K562 (cell line): ENCODE measurements at regions not wholly inside any gene's neighbourhood (a gene's known extent, or its start where the extent isn't known, plus 50 kb on each side); places are given as distances from the start of the nearest gene placed in this dataset.

Experiments used
- ATAC-seq: fragments of 200-7000 bp; cut with Tn5 transposase; 3 replicates; pipeline ENCODE4 v1.9.1; 2020; ENCODE audit warnings: moderate library complexity
- BruUV-seq: library from RNA; stranded (reverse); fragments of 400-500 nt; replicated peaks from 2 replicates; lab custom pipeline; 2021; lab: Mats Ljungman, UMichigan
- CTCF ChIA-PET: fragments of 300-600 bp; formaldehyde crosslinking; extraction: SDS; loops from one replicate; lab custom pipeline; 2021; ENCODE audit warnings: low intra/inter-chr PET ratio; lab: Yijun Ruan, JAX
- POLR2A ChIA-PET: fragments of 300-600, 350-650 bp; sonication (Branson Sonifier 250); formaldehyde crosslinking; extraction: SDS; loops from one replicate; lab custom pipeline; 2021; ENCODE audit warnings: antibody characterized with exemption, inconsistent platforms; lab: Yijun Ruan, JAX
- DNase-seq, 4 experiments: peaks; one replicate each; pipeline versions ENCODE4 v3.0.0 to v3.0.0-alpha.2; 2011 to 2018; ENCODE audit warnings: low spot score in 3 of 4, mixed read lengths in 3 of 4; ENCODE audit errors: extremely low read depth in 1 of 4
- FAIRE-seq: peaks from 2 replicates; lab custom pipeline; 2011; peaks lifted over from hg19 to GRCh38; lab: Jason Lieb, UNC
- H2AFZ ChIP-seq: 2 replicates; pipeline ENCODE4 v1.6.0; 2011; ENCODE audit warnings: low read depth, low read length, control low read depth, inconsistent platforms
- H3K27ac ChIP-seq: fragments of 200-600 bp; 3 replicates; pipeline ENCODE4 v1.8.0; 2011; ENCODE audit warnings: low read depth, mild to moderate bottlenecking, control low read depth, inconsistent platforms, low read length, moderate library complexity, mixed read lengths; ENCODE audit errors: extremely low read depth
- H3K27me3 ChIP-seq, 2 experiments: fragments of 300-600 bp in 1 of 2; 2 replicates in 1 of 2; 3 replicates in 1 of 2; pipeline versions ENCODE4 v1.6.0 to v1.8.0; 2011; ENCODE audit warnings: inconsistent platforms in 2 of 2, low read length in 2 of 2, mild to moderate bottlenecking in 1 of 2, mixed read lengths in 1 of 2, moderate library complexity in 1 of 2; ENCODE audit not compliant: control insufficient read depth in 2 of 2, insufficient read depth in 2 of 2
- H3K36me3 ChIP-seq: fragments of 300-600 bp; 3 replicates; pipeline ENCODE4 v1.8.0; 2011; ENCODE audit warnings: mild to moderate bottlenecking, low read length, inconsistent platforms; ENCODE audit not compliant: control insufficient read depth, insufficient read depth
- H3K4me1 ChIP-seq, 2 experiments: fragments of 200-600 bp in 1 of 2; replicated peaks in 1 of 2; 2 replicates in 1 of 2; 3 replicates in 1 of 2; pipeline versions ENCODE4 v1.5.1 to v1.8.0; 2011; ENCODE audit warnings: inconsistent platforms in 2 of 2, low read length in 2 of 2, mild to moderate bottlenecking in 1 of 2, mixed read lengths in 1 of 2, moderate library complexity in 1 of 2; ENCODE audit not compliant: control insufficient read depth in 2 of 2, insufficient read depth in 2 of 2
- H3K4me2 ChIP-seq: 2 replicates; pipeline ENCODE4 v1.6.1; 2011; ENCODE audit warnings: low read length, control low read depth, inconsistent platforms, mixed read lengths; ENCODE audit not compliant: insufficient read depth
- H3K4me3 ChIP-seq: fragments of 200-600 bp; sonication (generic), shearing (Covaris generic); 2 replicates; pipeline ENCODE4 v1.5.1; 2016; ENCODE audit warnings: control low read depth, inconsistent platforms
- H3K79me2 ChIP-seq: fragments of 200-600 bp; 3 replicates; pipeline ENCODE4 v1.8.0; 2011; ENCODE audit warnings: low read length, inconsistent platforms; ENCODE audit not compliant: control insufficient read depth, insufficient read depth
- H3K9ac ChIP-seq, 2 experiments: 2 replicates each; pipeline versions ENCODE4 v1.6.0 to v1.6.1; 2011; ENCODE audit warnings: low read depth in 2 of 2, low read length in 2 of 2, control low read depth in 1 of 2, inconsistent platforms in 1 of 2, mild to moderate bottlenecking in 1 of 2, mixed read lengths in 1 of 2; ENCODE audit not compliant: insufficient read depth in 1 of 2
- H3K9me1 ChIP-seq: one replicate; pipeline ENCODE4 v1.6.0; 2011; ENCODE audit warnings: inconsistent platforms, mild to moderate bottlenecking, low read length, moderate library complexity; ENCODE audit not compliant: control insufficient read depth, insufficient read depth
- H3K9me3 ChIP-seq: replicated peaks from 2 replicates; pipeline ENCODE4 v1.5.1; 2011; ENCODE audit warnings: low read depth, low read length, inconsistent platforms; ENCODE audit not compliant: control insufficient read depth, insufficient read depth
- H4K20me1 ChIP-seq: replicated peaks from 2 replicates; pipeline ENCODE4 v1.6.1; 2011; ENCODE audit warnings: low read length, inconsistent platforms, mixed read lengths; ENCODE audit not compliant: control insufficient read depth, insufficient read depth
- C11orf30 ChIP-seq: fragments of 450-650 bp; IDR thresholded peaks from 2 replicates; pipeline ENCODE4 v1.6.1; 2016; ENCODE audit warnings: low read depth, mild to moderate bottlenecking
- NBN ChIP-seq: fragments of 450-650 bp; IDR thresholded peaks from 2 replicates; pipeline ENCODE4 v1.6.1; 2016; ENCODE audit warnings: low read depth, mild to moderate bottlenecking
- ZFPM2 ChIP-seq: fragments of 250-450 bp; sonication (Bioruptor Pico); IDR thresholded peaks from 2 replicates; pipeline ENCODE4 v1.5.1; 2022; ENCODE audit warnings: mild to moderate bottlenecking
- ZKSCAN8 ChIP-seq: fragments of 200-800 bp; sonication (Bioruptor generic); IDR thresholded peaks from 2 replicates; pipeline ENCODE4 v1.6.1; 2016; ENCODE audit warnings: missing genetic modification characterization, missing compliant biosample characterization
- ZNF395 ChIP-seq: fragments of 200-800 bp; sonication (Bioruptor generic); IDR thresholded peaks from 2 replicates; pipeline ENCODE4 v1.6.1; 2017; ENCODE audit warnings: missing genetic modification characterization, missing compliant biosample characterization
- ZNF41 ChIP-seq: fragments of 250-450 bp; sonication (Bioruptor Pico); conservative IDR thresholded peaks from 2 replicates; pipeline ENCODE4 v1.4.0; 2020; ENCODE audit warnings: mild to moderate bottlenecking
- in situ Hi-C: fragments of 300-500 bp; cut with MboI; formaldehyde crosslinking; loops from 4 replicates; pipeline ENCODE4 v1.15.0; 2018; ENCODE audit warnings: inconsistent platforms, mixed read lengths
- intact Hi-C: fragments of 100-400 bp; cut with micrococcal nuclease; formaldehyde crosslinking; loops from 2 replicates; pipeline ENCODE4 v1.14.2; 2022
- TF ChIP-seq, protein P1 (sequence below): fragments of 450-650 bp; IDR thresholded peaks from 2 replicates; pipeline ENCODE4 v1.6.1; 2017; ENCODE audit warnings: antibody characterized with exemption
- TF ChIP-seq, protein P2 (sequence below): IDR thresholded peaks from 2 replicates; pipeline ENCODE4 v1.6.1; 2016; ENCODE audit warnings: missing genetic modification characterization, missing compliant biosample characterization
- TF ChIP-seq, protein P3 (sequence below): sonication (generic); formaldehyde crosslinking; IDR thresholded peaks from 2 replicates; pipeline ENCODE4 v1.8.0; 2022; ENCODE audit warnings: missing genetic modification reagents, mild to moderate bottlenecking, borderline replicate concordance

- DNase-seq (no peak), ATAC-seq (no peak), FAIRE-seq (no peak)
- POLR2A ChIA-PET = no interaction called here
- TF ChIP-seq ZFPM2 (CRISPR knock-in tag) = no peak
- TF ChIP-seq C11orf30 = no peak
- CTCF ChIA-PET = no interaction called here
- Histone ChIP-seq H3K79me2 (no peaks in the 10 kb centered on the region), H3K9me3 (no peaks in the 10 kb centered on the region), H3K36me3 (no peaks in the 10 kb centered on the region), H3K27me3 (no peaks in the 10 kb centered on the region), H4K20me1 (no peaks in the 10 kb centered on the region), H3K4me3 (no peak overlapping the region), H3K4me1 (no peaks in the 10 kb centered on the region), H3K9ac (no peak overlapping the region), H3K9me1 (no peaks in the 10 kb centered on the region), H3K4me2 (no peak overlapping the region), H3K27ac (no peak overlapping the region), H2AFZ (no peak overlapping the region)
- intact Hi-C loops (no loop called here), in situ Hi-C loops (no loop called here)
- BruUV-seq = no TSS peak
Measured at GRCh38 chr1:162974810-162975209, 94.4 kb upstream of the RGS4 start.

- H3K27me3 ChIP-seq = no peaks in the 10 kb centered on the region
- TF ChIP-seq, protein P1, sequence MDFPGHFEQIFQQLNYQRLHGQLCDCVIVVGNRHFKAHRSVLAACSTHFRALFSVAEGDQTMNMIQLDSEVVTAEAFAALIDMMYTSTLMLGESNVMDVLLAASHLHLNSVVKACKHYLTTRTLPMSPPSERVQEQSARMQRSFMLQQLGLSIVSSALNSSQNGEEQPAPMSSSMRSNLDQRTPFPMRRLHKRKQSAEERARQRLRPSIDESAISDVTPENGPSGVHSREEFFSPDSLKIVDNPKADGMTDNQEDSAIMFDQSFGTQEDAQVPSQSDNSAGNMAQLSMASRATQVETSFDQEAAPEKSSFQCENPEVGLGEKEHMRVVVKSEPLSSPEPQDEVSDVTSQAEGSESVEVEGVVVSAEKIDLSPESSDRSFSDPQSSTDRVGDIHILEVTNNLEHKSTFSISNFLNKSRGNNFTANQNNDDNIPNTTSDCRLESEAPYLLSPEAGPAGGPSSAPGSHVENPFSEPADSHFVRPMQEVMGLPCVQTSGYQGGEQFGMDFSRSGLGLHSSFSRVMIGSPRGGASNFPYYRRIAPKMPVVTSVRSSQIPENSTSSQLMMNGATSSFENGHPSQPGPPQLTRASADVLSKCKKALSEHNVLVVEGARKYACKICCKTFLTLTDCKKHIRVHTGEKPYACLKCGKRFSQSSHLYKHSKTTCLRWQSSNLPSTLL = no peak
- TF ChIP-seq ZNF41 (CRISPR knock-in tag) = no peak
- TF ChIP-seq, protein P2, sequence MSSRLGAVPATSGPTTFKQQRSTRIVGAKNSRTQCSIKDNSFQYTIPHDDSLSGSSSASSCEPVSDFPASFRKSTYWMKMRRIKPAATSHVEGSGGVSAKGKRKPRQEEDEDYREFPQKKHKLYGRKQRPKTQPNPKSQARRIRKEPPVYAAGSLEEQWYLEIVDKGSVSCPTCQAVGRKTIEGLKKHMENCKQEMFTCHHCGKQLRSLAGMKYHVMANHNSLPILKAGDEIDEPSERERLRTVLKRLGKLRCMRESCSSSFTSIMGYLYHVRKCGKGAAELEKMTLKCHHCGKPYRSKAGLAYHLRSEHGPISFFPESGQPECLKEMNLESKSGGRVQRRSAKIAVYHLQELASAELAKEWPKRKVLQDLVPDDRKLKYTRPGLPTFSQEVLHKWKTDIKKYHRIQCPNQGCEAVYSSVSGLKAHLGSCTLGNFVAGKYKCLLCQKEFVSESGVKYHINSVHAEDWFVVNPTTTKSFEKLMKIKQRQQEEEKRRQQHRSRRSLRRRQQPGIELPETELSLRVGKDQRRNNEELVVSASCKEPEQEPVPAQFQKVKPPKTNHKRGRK (tag) = no peak
- TF ChIP-seq ZNF395 (CRISPR knock-in tag) = no peak
- TF ChIP-seq ZKSCAN8 (CRISPR knock-in tag) = no peak
- TF ChIP-seq, protein P3, sequence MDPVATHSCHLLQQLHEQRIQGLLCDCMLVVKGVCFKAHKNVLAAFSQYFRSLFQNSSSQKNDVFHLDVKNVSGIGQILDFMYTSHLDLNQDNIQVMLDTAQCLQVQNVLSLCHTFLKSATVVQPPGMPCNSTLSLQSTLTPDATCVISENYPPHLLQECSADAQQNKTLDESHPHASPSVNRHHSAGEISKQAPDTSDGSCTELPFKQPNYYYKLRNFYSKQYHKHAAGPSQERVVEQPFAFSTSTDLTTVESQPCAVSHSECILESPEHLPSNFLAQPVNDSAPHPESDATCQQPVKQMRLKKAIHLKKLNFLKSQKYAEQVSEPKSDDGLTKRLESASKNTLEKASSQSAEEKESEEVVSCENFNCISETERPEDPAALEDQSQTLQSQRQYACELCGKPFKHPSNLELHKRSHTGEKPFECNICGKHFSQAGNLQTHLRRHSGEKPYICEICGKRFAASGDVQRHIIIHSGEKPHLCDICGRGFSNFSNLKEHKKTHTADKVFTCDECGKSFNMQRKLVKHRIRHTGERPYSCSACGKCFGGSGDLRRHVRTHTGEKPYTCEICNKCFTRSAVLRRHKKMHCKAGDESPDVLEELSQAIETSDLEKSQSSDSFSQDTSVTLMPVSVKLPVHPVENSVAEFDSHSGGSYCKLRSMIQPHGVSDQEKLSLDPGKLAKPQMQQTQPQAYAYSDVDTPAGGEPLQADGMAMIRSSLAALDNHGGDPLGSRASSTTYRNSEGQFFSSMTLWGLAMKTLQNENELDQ (CRISPR knock-in tag) = no peak
- no peak for TF ChIP-seq NBN
- CTCF ChIA-PET = no interaction called here
Measured at GRCh38 chr1:162973381-162973795, 95.8 kb upstream of the RGS4 start.

More at GRCh38 chr1:162973381-162973795, 95.8 kb upstream of the RGS4 start:
- H3K4me3 ChIP-seq = no peak overlapping the region
- H3K4me1 ChIP-seq = no peaks in the 10 kb centered on the region
- H3K9ac ChIP-seq = no peak overlapping the region
- H3K36me3 ChIP-seq = no peaks in the 10 kb centered on the region
- H3K9me3 ChIP-seq = no peaks in the 10 kb centered on the region
- in situ Hi-C loops = no loop called here
- H3K27ac ChIP-seq = no peak overlapping the region
- H4K20me1 ChIP-seq = no peaks in the 10 kb centered on the region
- FAIRE-seq = no peak
- no peaks in the 10 kb centered on the region for H3K9me1 ChIP-seq
- ATAC-seq = no peak
- no peak overlapping the region for H3K4me2 ChIP-seq
- H2AFZ ChIP-seq = no peak overlapping the region
- no peaks in the 10 kb centered on the region for H3K79me2 ChIP-seq
- DNase-seq = no peak
- intact Hi-C loops = no loop called here
- POLR2A ChIA-PET = no interaction called here
- no TSS peak for BruUV-seq
